Right lobe of liver (tissue), 4 donors: ENCODE measurements at regions not wholly inside any gene's neighbourhood (a gene's known extent, or its start where the extent isn't known, plus 50 kb on each side); places are given as distances from the start of the nearest gene placed in this dataset.

Experiments used
- CTCF ChIP-seq, 4 donors: fragments of 200-600 bp in 3 of 4; fragments of 450-650 bp in 1 of 4; IDR thresholded peaks; one replicate each; pipeline versions ENCODE4 v1.5.1 to v1.8.0; 2016 to 2022; ENCODE audit warnings: antibody characterized with exemption in 4 of 4, mild to moderate bottlenecking in 2 of 4
- POLR2A ChIP-seq: fragments of 450-650 bp; IDR thresholded peaks from one replicate; pipeline ENCODE4 v1.6.1; 2017; ENCODE audit warnings: antibody characterized with exemption, mild to moderate bottlenecking
- donor health status: DM: no; HTN: no; CAD: no.
- donor health status: DM: no; HTN: no; CAD: no.
- donor health status: DM: no; HTN: yes; CAD: no.

GRCh38 chr5:8399471-8399870 lies 530.5 kb downstream of the MTRR start:
- no peak for TF ChIP-seq POLR2A
- no peak for TF ChIP-seq CTCF (IDR thresholded peaks at IDR 0.05)
